Left ventricle myocardium inferior (tissue), 1 donor: ENCODE measurements at regions not wholly inside any gene's neighbourhood (a gene's known extent, or its start where the extent isn't known, plus 50 kb on each side); places are given as distances from the start of the nearest gene placed in this dataset.
"Not testable (repeated sequence)": the region's sequence is repeated elsewhere in the genome, so short reads cannot be mapped to it uniquely, and the experiment has no call there.

Experiments
- DNase-seq: peaks from one replicate; pipeline ENCODE4 v3.0.0-alpha.2; 2020
- H3K27ac ChIP-seq: fragments of 200-600 bp; replicated peaks from 2 replicates; pipeline ENCODE4 v1.8.0; 2021
- H3K27me3 ChIP-seq: fragments of 200-600 bp; 2 replicates; pipeline ENCODE4 v1.8.0; 2021; ENCODE audit warnings: low read depth
- H3K36me3 ChIP-seq: fragments of 200-600 bp; 2 replicates; pipeline ENCODE4 v1.8.0; 2021
- H3K4me1 ChIP-seq: fragments of 200-600 bp; 2 replicates; pipeline ENCODE4 v1.8.0; 2021
- H3K4me3 ChIP-seq: fragments of 200-600 bp; 2 replicates; pipeline ENCODE4 v1.8.0; 2021; ENCODE audit warnings: mild to moderate bottlenecking, moderate library complexity
- H3K9me3 ChIP-seq: fragments of 200-600 bp; replicated peaks from 2 replicates; pipeline ENCODE4 v1.8.0; 2021
- intact Hi-C: fragments of 100-400 bp; cut with micrococcal nuclease; formaldehyde crosslinking; loops from one replicate; pipeline ENCODE4 v1.11.0; 2022
- TF ChIP-seq, protein P1 (sequence below): fragments of 200-600 bp; IDR thresholded peaks from 2 replicates; pipeline ENCODE4 v1.8.0; 2021; ENCODE audit warnings: antibody characterized with exemption, mild to moderate bottlenecking, borderline replicate concordance
- donor health status: DM: no; HTN: yes; CAD: no; lungs with severe emphysema.

DNA sequence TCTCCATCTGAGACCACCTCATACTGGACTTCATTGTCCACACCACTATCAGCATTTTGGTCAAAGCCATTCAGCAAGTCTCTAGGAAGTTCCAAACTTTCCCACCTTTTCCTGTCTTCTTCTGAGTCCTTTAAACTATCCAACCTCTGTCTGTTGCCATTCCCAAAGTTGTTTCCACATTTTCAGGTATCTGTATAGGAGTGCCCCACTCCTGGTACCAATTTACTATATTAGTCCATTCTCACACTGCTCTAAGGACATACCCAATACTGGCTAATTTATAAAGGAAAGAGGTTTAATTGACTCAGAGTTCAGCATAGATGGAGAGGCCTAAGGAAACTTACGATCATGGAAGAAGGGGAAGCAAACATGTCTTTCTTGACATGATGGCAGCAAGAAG is 292.2 kb upstream of the ATXN7L3B start:
- Histone ChIP-seq H3K27ac (no peak overlapping the region), H3K9me3 (no peaks in the 10 kb centered on the region), H3K4me1 (no peaks in the 10 kb centered on the region), H3K27me3 (no peaks in the 10 kb centered on the region), H3K36me3 (no peaks in the 10 kb centered on the region), H3K4me3 (no peak overlapping the region)
- intact Hi-C loops, result no loop called here
- no peak for DNase-seq
- TF ChIP-seq, protein P1, sequence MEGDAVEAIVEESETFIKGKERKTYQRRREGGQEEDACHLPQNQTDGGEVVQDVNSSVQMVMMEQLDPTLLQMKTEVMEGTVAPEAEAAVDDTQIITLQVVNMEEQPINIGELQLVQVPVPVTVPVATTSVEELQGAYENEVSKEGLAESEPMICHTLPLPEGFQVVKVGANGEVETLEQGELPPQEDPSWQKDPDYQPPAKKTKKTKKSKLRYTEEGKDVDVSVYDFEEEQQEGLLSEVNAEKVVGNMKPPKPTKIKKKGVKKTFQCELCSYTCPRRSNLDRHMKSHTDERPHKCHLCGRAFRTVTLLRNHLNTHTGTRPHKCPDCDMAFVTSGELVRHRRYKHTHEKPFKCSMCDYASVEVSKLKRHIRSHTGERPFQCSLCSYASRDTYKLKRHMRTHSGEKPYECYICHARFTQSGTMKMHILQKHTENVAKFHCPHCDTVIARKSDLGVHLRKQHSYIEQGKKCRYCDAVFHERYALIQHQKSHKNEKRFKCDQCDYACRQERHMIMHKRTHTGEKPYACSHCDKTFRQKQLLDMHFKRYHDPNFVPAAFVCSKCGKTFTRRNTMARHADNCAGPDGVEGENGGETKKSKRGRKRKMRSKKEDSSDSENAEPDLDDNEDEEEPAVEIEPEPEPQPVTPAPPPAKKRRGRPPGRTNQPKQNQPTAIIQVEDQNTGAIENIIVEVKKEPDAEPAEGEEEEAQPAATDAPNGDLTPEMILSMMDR, result no peak

DNA sequence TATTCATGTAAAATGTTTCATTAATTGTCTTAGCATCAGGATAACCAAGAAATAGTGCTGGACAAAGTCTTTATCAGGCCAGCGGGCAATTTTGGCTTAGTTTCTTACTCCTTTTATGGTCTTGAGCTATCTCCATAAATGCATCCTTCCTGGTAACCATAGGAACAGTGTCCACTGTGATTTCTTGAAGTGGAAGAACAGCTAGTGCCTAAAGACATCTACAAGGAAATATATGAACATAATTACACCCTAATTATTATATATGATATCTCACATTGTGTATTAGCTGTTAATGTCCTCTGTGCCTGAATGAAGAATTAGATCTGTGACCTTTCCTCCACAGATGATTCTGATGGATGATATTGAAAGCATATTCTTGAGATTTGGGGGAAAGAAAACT is 286.7 kb upstream of the ATXN7L3B start:
- Histone ChIP-seq H3K27me3 (no peaks in the 10 kb centered on the region), H3K9me3 (peaks cover 20% of the 10 kb centered on the region), H3K27ac (no peak overlapping the region), H3K4me1 (no peaks in the 10 kb centered on the region), H3K4me3 (no peak overlapping the region), H3K36me3 (no peaks in the 10 kb centered on the region)
- intact Hi-C loops, result no loop called here
- TF ChIP-seq, protein P1, result no peak
- no peak for DNase-seq

DNA sequence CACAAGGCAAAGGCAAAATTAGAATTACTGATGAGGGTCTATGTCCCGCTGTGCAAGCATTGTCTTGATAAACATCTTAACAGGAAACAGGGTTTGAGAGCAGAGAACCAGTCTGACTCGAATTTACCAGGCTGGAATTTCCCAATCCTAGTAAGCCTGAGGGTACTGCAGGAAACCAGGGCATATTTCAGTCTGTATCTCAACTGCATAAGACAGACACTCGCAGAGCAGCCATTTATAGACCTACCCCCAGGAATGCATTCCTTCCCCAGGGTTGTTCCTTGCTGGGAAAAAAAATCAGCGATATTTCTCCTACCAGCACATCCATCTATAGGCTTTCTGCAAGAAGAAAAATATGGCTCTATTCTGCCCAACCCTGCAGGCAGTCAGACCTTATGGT is 283.8 kb upstream of the ATXN7L3B start:
- H3K4me1 ChIP-seq, H3K36me3 ChIP-seq, intact Hi-C loops, H3K27ac ChIP-seq, H3K4me3 ChIP-seq, DNase-seq, H3K27me3 ChIP-seq: not testable (repeated sequence)
- H3K9me3 ChIP-seq, result peaks cover 20% of the 10 kb centered on the region

DNA sequence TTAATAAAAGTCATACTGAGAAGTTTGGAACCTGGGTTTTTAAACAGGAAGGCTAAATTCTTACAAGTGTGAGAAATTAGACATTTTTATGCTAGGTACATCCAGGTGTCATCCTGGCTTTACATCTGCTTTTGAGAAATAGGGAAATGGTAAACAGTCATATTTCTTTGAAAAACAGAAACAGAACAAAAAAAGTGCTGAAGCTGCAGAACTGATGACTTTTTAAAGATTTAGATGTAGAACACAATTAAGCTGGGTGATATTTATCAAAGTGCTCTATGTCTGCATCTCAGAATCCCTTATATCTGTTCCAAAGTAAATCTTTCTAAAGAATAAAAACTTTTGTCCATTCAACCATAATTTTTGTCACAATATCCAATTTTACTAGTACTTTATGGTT is 282.9 kb upstream of the ATXN7L3B start:
- Histone ChIP-seq H3K4me1 (no peaks in the 10 kb centered on the region), H3K27ac (no peak overlapping the region), H3K4me3 (no peak overlapping the region), H3K27me3 (no peaks in the 10 kb centered on the region), H3K36me3 (no peaks in the 10 kb centered on the region), H3K9me3 (peaks cover 20% of the 10 kb centered on the region)
- intact Hi-C loops, result no loop called here
- TF ChIP-seq, protein P1, result no peak
- DNase-seq, result no peak

DNA sequence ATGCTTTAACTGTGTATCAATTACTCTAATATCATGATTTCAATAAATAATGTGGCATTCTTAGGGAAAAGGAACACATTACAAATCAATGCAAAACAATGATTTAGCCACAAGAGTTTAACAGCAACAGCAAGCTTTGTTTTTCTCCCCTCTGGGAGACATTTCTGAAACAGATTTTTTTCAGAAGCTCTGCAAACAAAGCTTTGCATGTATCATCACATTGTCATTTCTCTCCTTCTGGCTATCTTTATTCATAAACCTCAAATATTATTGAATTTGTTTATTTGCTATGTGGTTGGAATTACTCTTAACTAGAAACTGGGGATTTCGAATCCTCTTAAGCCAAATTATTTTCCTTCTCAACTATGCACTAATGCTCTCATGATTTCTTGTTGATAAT is 278.4 kb upstream of the ATXN7L3B start:
- no peaks in the 10 kb centered on the region for H3K27me3 ChIP-seq
- no peaks in the 10 kb centered on the region for H3K4me1 ChIP-seq
- H3K36me3 ChIP-seq, result no peaks in the 10 kb centered on the region
- TF ChIP-seq, protein P1, result no peak
- no peak overlapping the region for H3K27ac ChIP-seq
- H3K4me3 ChIP-seq, result no peak overlapping the region
- DNase-seq, result no peak
- H3K9me3 ChIP-seq, result peaks cover 5% of the 10 kb centered on the region
- intact Hi-C loops, result no loop called here

DNA sequence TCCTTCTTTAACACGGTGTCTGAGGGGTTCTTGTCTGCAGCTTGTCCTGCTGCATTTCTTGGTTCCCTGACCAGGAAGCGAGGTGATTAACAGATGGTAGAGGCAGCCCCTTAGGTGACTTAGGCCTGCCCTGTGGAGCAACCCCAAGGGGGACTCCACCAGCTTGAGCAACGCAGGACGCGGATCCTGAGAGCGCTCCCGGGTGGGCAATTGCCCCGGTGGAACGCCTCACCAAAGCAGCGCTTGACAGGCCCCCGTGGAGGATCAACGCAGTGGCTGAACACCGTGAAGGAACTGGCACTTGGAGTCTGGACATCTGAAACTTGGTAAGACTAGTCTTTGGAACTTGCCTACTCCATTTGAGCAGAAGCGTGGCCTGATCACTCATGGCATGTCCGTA is 272.9 kb upstream of the ATXN7L3B start:
- TF ChIP-seq, protein P1, result no peak
- Histone ChIP-seq H3K36me3 (no peaks in the 10 kb centered on the region), H3K9me3 (no peaks in the 10 kb centered on the region), H3K4me1 (no peaks in the 10 kb centered on the region), H3K27me3 (no peaks in the 10 kb centered on the region), H3K4me3 (no peak overlapping the region), H3K27ac (no peak overlapping the region)
- intact Hi-C loops, result no loop called here
- DNase-seq, result no peak

DNA sequence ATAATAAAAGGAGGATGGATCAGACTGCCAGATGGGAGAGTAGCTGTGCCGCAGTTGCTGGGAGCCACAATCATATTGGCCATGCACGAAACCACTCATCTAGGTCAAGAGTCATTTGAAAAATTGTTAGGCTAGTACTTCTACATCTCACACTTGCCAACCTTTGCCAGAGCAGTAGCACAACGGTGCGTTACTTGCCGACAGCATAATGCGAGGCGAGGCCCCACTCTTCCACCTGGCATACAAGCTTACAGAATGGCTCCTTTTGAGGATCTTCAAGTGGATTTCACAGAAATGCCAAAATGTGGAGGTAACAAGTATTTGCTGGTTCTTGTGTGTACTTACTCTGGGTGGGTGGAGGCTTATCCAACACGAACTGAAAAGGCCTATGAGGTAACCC is 268.3 kb upstream of the ATXN7L3B start:
- H3K36me3 ChIP-seq, H3K27me3 ChIP-seq, DNase-seq, intact Hi-C loops, H3K27ac ChIP-seq, H3K4me3 ChIP-seq, H3K4me1 ChIP-seq, H3K9me3 ChIP-seq: not testable (repeated sequence)
